ENCODE measurements at regions not wholly inside any gene's neighbourhood (a gene's known extent, or its start where the extent isn't known, plus 50 kb on each side); places are given as distances from the start of the nearest gene placed in this dataset.

GRCh38 chr2:67790622-67791021 is 272.2 kb downstream of the C1D start:
- TF ChIP-seq CTCF (IDR thresholded peaks at IDR 0.05; ENCODE audit: low read length) (no peak), EZH2 (IDR thresholded peaks at IDR 0.05; ENCODE audit: borderline replicate concordance, low read length) (no peak)
- no peaks in the 10 kb centered on the region for H3K4me1 ChIP-seq (ENCODE audit: insufficient read depth, low read length, severe bottlenecking)
- no peaks in the 10 kb centered on the region for H4K20me1 ChIP-seq (ENCODE audit: insufficient read depth, low read length)
- H3F3A ChIP-seq (ENCODE audit: insufficient read depth, low read length) = no peaks in the 10 kb centered on the region
- H3K9me3 ChIP-seq (ENCODE audit: low read length) = no peaks in the 10 kb centered on the region
- no peaks in the 10 kb centered on the region for H3K36me3 ChIP-seq (ENCODE audit: insufficient read depth, low read length)
- no peak overlapping the region for H2AFZ ChIP-seq (ENCODE audit: low read length)
- no peak overlapping the region for H3K4me2 ChIP-seq (ENCODE audit: low read length)
- no peak overlapping the region for H3K4me3 ChIP-seq (ENCODE audit: low read depth, low read length, poor library complexity, severe bottlenecking)
- H3K9me2 ChIP-seq (ENCODE audit: low read depth, low read length) = no peaks in the 10 kb centered on the region
- H3K27me3 ChIP-seq (ENCODE audit: insufficient read depth, low read length) = no peaks in the 10 kb centered on the region
- no peak overlapping the region for H3K27ac ChIP-seq (ENCODE audit: low read depth, low read length, poor library complexity, severe bottlenecking)
- no peak overlapping the region for H3K9ac ChIP-seq (ENCODE audit: low read length)
- no peaks in the 10 kb centered on the region for H3K79me2 ChIP-seq (ENCODE audit: insufficient read depth, low read length)

- no peaks in the 10 kb centered on the region for H3K4me1 ChIP-seq (ENCODE audit: insufficient read depth, low read length, severe bottlenecking)
- no peaks in the 10 kb centered on the region for H3K27me3 ChIP-seq (ENCODE audit: insufficient read depth, low read length)
- H4K20me1 ChIP-seq (ENCODE audit: insufficient read depth, low read length) = no peaks in the 10 kb centered on the region
These were observed 270.6 kb downstream of the C1D start for GRCh38 chr2:67792191-67792590.

GRCh38 chr2:67792681-67793091 is 270.1 kb downstream of the C1D start:
- H3K9me3 ChIP-seq (ENCODE audit: low read length) = no peaks in the 10 kb centered on the region
- H3K9ac ChIP-seq (ENCODE audit: low read length) = no peak overlapping the region
- TF ChIP-seq CTCF (IDR thresholded peaks at IDR 0.05; ENCODE audit: low read length) = no peak
- no peak overlapping the region for H3K4me2 ChIP-seq (ENCODE audit: low read length)
- no peak overlapping the region for H2AFZ ChIP-seq (ENCODE audit: low read length)
- no peaks in the 10 kb centered on the region for H3K79me2 ChIP-seq (ENCODE audit: insufficient read depth, low read length)
- no peaks in the 10 kb centered on the region for H3K36me3 ChIP-seq (ENCODE audit: insufficient read depth, low read length)
- H3K27ac ChIP-seq (ENCODE audit: low read depth, low read length, poor library complexity, severe bottlenecking) = no peak overlapping the region
- H3F3A ChIP-seq (ENCODE audit: insufficient read depth, low read length) = no peaks in the 10 kb centered on the region
- no peaks in the 10 kb centered on the region for H4K20me1 ChIP-seq (ENCODE audit: insufficient read depth, low read length)
- H3K4me1 ChIP-seq (ENCODE audit: insufficient read depth, low read length, severe bottlenecking) = no peaks in the 10 kb centered on the region
- no peaks in the 10 kb centered on the region for H3K27me3 ChIP-seq (ENCODE audit: insufficient read depth, low read length)
- no peaks in the 10 kb centered on the region for H3K9me2 ChIP-seq (ENCODE audit: low read depth, low read length)
- H3K4me3 ChIP-seq (ENCODE audit: low read depth, low read length, poor library complexity, severe bottlenecking) = no peak overlapping the region

More at GRCh38 chr2:67792191-67792590, 270.6 kb downstream of the C1D start:
- Histone ChIP-seq H3K79me2 (ENCODE audit: insufficient read depth, low read length) (no peaks in the 10 kb centered on the region), H3K36me3 (ENCODE audit: insufficient read depth, low read length) (no peaks in the 10 kb centered on the region), H3K9me3 (ENCODE audit: low read length) (no peaks in the 10 kb centered on the region), H3K9me2 (ENCODE audit: low read depth, low read length) (no peaks in the 10 kb centered on the region), H2AFZ (ENCODE audit: low read length) (no peak overlapping the region), H3K4me2 (ENCODE audit: low read length) (no peak overlapping the region), H3K9ac (ENCODE audit: low read length) (no peak overlapping the region), H3F3A (ENCODE audit: insufficient read depth, low read length) (no peaks in the 10 kb centered on the region), H3K4me3 (ENCODE audit: low read depth, low read length, poor library complexity, severe bottlenecking) (no peak overlapping the region), H3K27ac (ENCODE audit: low read depth, low read length, poor library complexity, severe bottlenecking) (no peak overlapping the region)
- no peak for TF ChIP-seq CTCF (IDR thresholded peaks at IDR 0.05; ENCODE audit: low read length)
- no peak for TF ChIP-seq EZH2 (IDR thresholded peaks at IDR 0.05; ENCODE audit: borderline replicate concordance, low read length)

Measured in OCI-LY1 (cell line).